Prostate gland (tissue), 2 donors: ENCODE measurements at regions not wholly inside any gene's neighbourhood (a gene's known extent, or its start where the extent isn't known, plus 50 kb on each side); places are given as distances from the start of the nearest gene placed in this dataset.

ENCODE experiments used
- POLR2A ChIP-seq: fragments of 450-650 bp; IDR thresholded peaks from one replicate; pipeline ENCODE4 v1.6.1; 2016; ENCODE audit warnings: antibody characterized with exemption, mild to moderate bottlenecking
- POLR2AphosphoS5 ChIP-seq: sonication (generic); formaldehyde crosslinking; IDR thresholded peaks from one replicate; pipeline ENCODE4 v1.6.1; 2017; ENCODE audit warnings: antibody characterized with exemption
- TF ChIP-seq, protein P1 (sequence below), 4 experiments: fragments of 200-600 bp in 2 of 4; fragments of 450-650 bp in 2 of 4; sonication (generic) in 2 of 4; IDR thresholded peaks; 1 replicate in 3 of 4; 2 replicates in 1 of 4; pipeline ENCODE4 v1.5.1; 2016 to 2019; ENCODE audit warnings: antibody characterized with exemption in 4 of 4, mild to moderate bottlenecking in 2 of 4, moderate library complexity in 2 of 4

DNA sequence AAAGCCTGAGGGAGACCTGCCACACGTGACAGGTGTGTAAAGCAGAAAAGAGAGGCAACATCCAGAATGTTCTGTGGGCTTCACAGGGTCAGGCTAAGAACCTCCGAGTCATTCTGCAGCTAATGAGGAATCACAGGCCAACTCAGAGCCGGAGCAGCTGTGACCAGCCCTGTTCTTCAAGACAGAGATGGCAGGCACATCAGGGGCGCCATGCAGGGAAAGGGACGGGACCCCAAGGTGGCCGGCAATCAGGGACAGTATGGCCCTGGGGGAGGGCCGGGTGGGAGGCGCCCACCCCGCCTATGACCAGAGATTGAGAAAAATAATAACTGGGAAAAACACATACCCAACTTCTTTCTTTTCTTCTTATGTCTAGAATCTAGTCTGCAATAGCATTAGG lies 316.7 kb upstream of the SALL3 start:
- TF ChIP-seq POLR2AphosphoS5 (no peak), POLR2A (no peak)
- TF ChIP-seq, protein P1, sequence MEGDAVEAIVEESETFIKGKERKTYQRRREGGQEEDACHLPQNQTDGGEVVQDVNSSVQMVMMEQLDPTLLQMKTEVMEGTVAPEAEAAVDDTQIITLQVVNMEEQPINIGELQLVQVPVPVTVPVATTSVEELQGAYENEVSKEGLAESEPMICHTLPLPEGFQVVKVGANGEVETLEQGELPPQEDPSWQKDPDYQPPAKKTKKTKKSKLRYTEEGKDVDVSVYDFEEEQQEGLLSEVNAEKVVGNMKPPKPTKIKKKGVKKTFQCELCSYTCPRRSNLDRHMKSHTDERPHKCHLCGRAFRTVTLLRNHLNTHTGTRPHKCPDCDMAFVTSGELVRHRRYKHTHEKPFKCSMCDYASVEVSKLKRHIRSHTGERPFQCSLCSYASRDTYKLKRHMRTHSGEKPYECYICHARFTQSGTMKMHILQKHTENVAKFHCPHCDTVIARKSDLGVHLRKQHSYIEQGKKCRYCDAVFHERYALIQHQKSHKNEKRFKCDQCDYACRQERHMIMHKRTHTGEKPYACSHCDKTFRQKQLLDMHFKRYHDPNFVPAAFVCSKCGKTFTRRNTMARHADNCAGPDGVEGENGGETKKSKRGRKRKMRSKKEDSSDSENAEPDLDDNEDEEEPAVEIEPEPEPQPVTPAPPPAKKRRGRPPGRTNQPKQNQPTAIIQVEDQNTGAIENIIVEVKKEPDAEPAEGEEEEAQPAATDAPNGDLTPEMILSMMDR (IDR thresholded peaks at IDR 0.05) = no peak
